IMR-90 (cell line): ENCODE measurements at regions not wholly inside any gene's neighbourhood (a gene's known extent, or its start where the extent isn't known, plus 50 kb on each side); places are given as distances from the start of the nearest gene placed in this dataset.

ENCODE experiments used
- ATAC-seq: fragments of 200-7000 bp; cut with Tn5 transposase; 2 replicates; pipeline ENCODE4 v1.9.1; 2020; ENCODE audit warnings: low read depth, mild to moderate bottlenecking, moderate library complexity
- BruUV-seq: library from RNA; stranded (reverse); fragments of 400-500 nt; replicated peaks from 2 replicates; lab custom pipeline; 2021; lab: Mats Ljungman, UMichigan
- CTCF ChIA-PET: fragments of 300-600 bp; formaldehyde crosslinking; extraction: SDS; loops from one replicate; lab custom pipeline; 2021; ENCODE audit warnings: antibody characterized with exemption; lab: Yijun Ruan, JAX
- POLR2A ChIA-PET: fragments of 300-600 bp; sonication (Branson Sonifier 250); formaldehyde crosslinking; loops from one replicate; lab custom pipeline; 2022; ENCODE audit warnings: antibody characterized with exemption; ENCODE audit not compliant: unreplicated experiment; lab: Charles Lee
- DNase-seq: peaks from one replicate; pipeline ENCODE4 v3.0.0; 2013
- H2AFZ ChIP-seq: replicated peaks from 2 replicates; pipeline ENCODE3; 2013; ENCODE audit warnings: low read length, mild to moderate bottlenecking; ENCODE audit not compliant: poor library complexity
- H2AK5ac ChIP-seq: 2 replicates; pipeline ENCODE4 v1.6.1; 2013; ENCODE audit warnings: low read depth, low read length, inconsistent platforms
- H2AK9ac ChIP-seq: replicated peaks from 2 replicates; pipeline ENCODE3; 2013; ENCODE audit warnings: mild to moderate bottlenecking, low read depth, low read length, moderate library complexity; ENCODE audit not compliant: poor library complexity
- H2BK120ac ChIP-seq: 2 replicates; pipeline ENCODE4 v1.6.1; 2013; ENCODE audit warnings: low read depth, low read length, inconsistent platforms
- H2BK15ac ChIP-seq: 3 replicates; pipeline ENCODE4 v1.6.1; 2013; ENCODE audit warnings: low read depth, low read length, inconsistent platforms
- H2BK20ac ChIP-seq: 2 replicates; pipeline ENCODE4 v1.6.1; 2013; ENCODE audit warnings: low read depth, mild to moderate bottlenecking, inconsistent platforms, low read length, moderate library complexity
- H2BK5ac ChIP-seq: 2 replicates; pipeline ENCODE4 v1.6.1; 2013; ENCODE audit warnings: mild to moderate bottlenecking, low read depth, low read length, inconsistent platforms; ENCODE audit not compliant: poor library complexity, severe bottlenecking
- H3K14ac ChIP-seq: replicated peaks from 2 replicates; pipeline ENCODE4 v1.6.1; 2013; ENCODE audit warnings: low read depth, low read length, inconsistent platforms
- H3K18ac ChIP-seq: 2 replicates; pipeline ENCODE4 v1.6.1; 2013; ENCODE audit warnings: low read depth, low read length, control low read depth
- H3K23ac ChIP-seq: 2 replicates; pipeline ENCODE4 v1.6.1; 2013; ENCODE audit warnings: low read depth, low read length, inconsistent platforms
- H3K27ac ChIP-seq: 2 replicates; pipeline ENCODE4 v1.5.1; 2013; ENCODE audit warnings: mild to moderate bottlenecking, control low read depth, low read length; ENCODE audit not compliant: insufficient read depth
- H3K27me3 ChIP-seq: 2 replicates; pipeline ENCODE4 v1.6.1; 2013; ENCODE audit warnings: low read length; ENCODE audit not compliant: control insufficient read depth, insufficient read depth
- H3K36me3 ChIP-seq: 2 replicates; pipeline ENCODE4 v1.6.1; 2013; ENCODE audit warnings: low read length, mixed read lengths; ENCODE audit not compliant: control insufficient read depth, insufficient read depth
- H3K4ac ChIP-seq: 2 replicates; pipeline ENCODE4 v1.6.1; 2013; ENCODE audit warnings: low read depth, low read length, inconsistent platforms
- H3K4me1 ChIP-seq: 2 replicates; pipeline ENCODE4 v1.6.1; 2013; ENCODE audit warnings: low read length, mixed read lengths; ENCODE audit not compliant: control insufficient read depth, insufficient read depth
- H3K4me2 ChIP-seq: 2 replicates; pipeline ENCODE4 v1.6.1; 2013; ENCODE audit warnings: low read depth, mild to moderate bottlenecking, control low read depth, low read length, moderate library complexity
- H3K4me3 ChIP-seq: 2 replicates; pipeline ENCODE4 v1.5.1; 2013; ENCODE audit warnings: low read depth, mild to moderate bottlenecking, control low read depth, low read length, moderate library complexity; ENCODE audit not compliant: insufficient read depth
- H3K56ac ChIP-seq: 2 replicates; pipeline ENCODE4 v1.6.1; 2013; ENCODE audit warnings: low read length, inconsistent platforms; ENCODE audit not compliant: insufficient read depth; ENCODE audit errors: extremely low read depth
- H3K79me1 ChIP-seq, 2 experiments: 2 replicates each; pipeline ENCODE4 v1.6.1; 2013; ENCODE audit warnings: low read length in 2 of 2, inconsistent platforms in 1 of 2, low read depth in 1 of 2
- H3K9ac ChIP-seq: 2 replicates; pipeline ENCODE4 v1.6.1; 2013; ENCODE audit warnings: low read depth, low read length, control low read depth
- H3K9me1 ChIP-seq: 2 replicates; pipeline ENCODE4 v1.6.1; 2013; ENCODE audit warnings: low read length, inconsistent platforms; ENCODE audit not compliant: insufficient read depth
- H3K9me3 ChIP-seq: 2 replicates; pipeline ENCODE4 v1.6.1; 2013; ENCODE audit warnings: low read length; ENCODE audit not compliant: control insufficient read depth, insufficient read depth
- H4K20me1 ChIP-seq: 2 replicates; pipeline ENCODE4 v1.6.1; 2013; ENCODE audit warnings: low read length, inconsistent platforms; ENCODE audit not compliant: insufficient read depth
- H4K5ac ChIP-seq: 2 replicates; pipeline ENCODE4 v1.6.1; 2013; ENCODE audit warnings: mild to moderate bottlenecking, low read depth, low read length, control low read depth
- H4K8ac ChIP-seq, 2 experiments: 2 replicates each; pipeline ENCODE4 v1.6.1; 2013; ENCODE audit warnings: low read depth in 2 of 2, low read length in 2 of 2, control low read depth in 1 of 2, inconsistent platforms in 1 of 2
- H4K91ac ChIP-seq: 2 replicates; pipeline ENCODE4 v1.6.1; 2013; ENCODE audit warnings: low read depth, low read length, inconsistent platforms; ENCODE audit not compliant: insufficient read depth
- CTCF ChIP-seq: conservative IDR thresholded peaks from 2 replicates; pipeline ENCODE4 v1.5.1; 2012; ENCODE audit warnings: mild to moderate bottlenecking, low read depth, low read length, improper control_type of control experiment
- FOS ChIP-seq: fragments of 150-350 bp; IDR thresholded peaks from 2 replicates; pipeline ENCODE4 v1.6.1; 2016; ENCODE audit warnings: low read depth, low read length
- WGBS, 2 experiments: methylation state at CpG; one replicate each; pipeline versions ENCODE4 v1.1.5 to v1.1.7; 2013; ENCODE audit warnings: missing lambda C conversion rate in 2 of 2; ENCODE audit not compliant: insufficient read length in 1 of 2; ENCODE audit errors: extremely low coverage in 2 of 2; 5-methylcytosine and 5-hydroxymethylcytosine counted together
- dilution Hi-C: fragments of 300-500 bp; cut with HindIII; formaldehyde crosslinking; loops from one replicate; pipeline ENCODE4 v1.14.3; 2018; ENCODE audit warnings: low sequenced_read_pairs; ENCODE audit not compliant: unreplicated experiment
- in situ Hi-C: fragments of 300-500 bp; cut with MboI; formaldehyde crosslinking; loops from 3 replicates; pipeline ENCODE4 v1.14.3; 2019; ENCODE audit warnings: low sequenced_read_pairs, inconsistent platforms, mixed read lengths
- intact Hi-C: fragments of 100-400 bp; cut with micrococcal nuclease; formaldehyde crosslinking; loops from 2 replicates; pipeline ENCODE4 v1.10.0; 2022

- no peak overlapping the region for H3K23ac ChIP-seq
- no peak overlapping the region for H4K5ac ChIP-seq
- no peak overlapping the region for H3K4me3 ChIP-seq
- no peaks in the 10 kb centered on the region for H3K27me3 ChIP-seq
- ChIA-PET CTCF (no interaction called here), POLR2A (no interaction called here)
- no peak overlapping the region for H2BK15ac ChIP-seq
- no peak overlapping the region for H2BK20ac ChIP-seq
- no peak overlapping the region for H3K56ac ChIP-seq
- no peak overlapping the region for H3K14ac ChIP-seq
- no peaks in the 10 kb centered on the region for H3K9me3 ChIP-seq
- no peaks in the 10 kb centered on the region for H3K4me1 ChIP-seq
- H3K27ac ChIP-seq: no peak overlapping the region
- no peak overlapping the region for H4K8ac ChIP-seq
- H2AK9ac ChIP-seq: no peak overlapping the region
- dilution Hi-C loops: no loop called here
- in situ Hi-C loops: no loop called here
- H3K36me3 ChIP-seq: no peaks in the 10 kb centered on the region
- H2AFZ ChIP-seq: no peak overlapping the region
- H2BK5ac ChIP-seq: no peak overlapping the region
- ATAC-seq (no peak), DNase-seq (no peak)
- H4K20me1 ChIP-seq: no peaks in the 10 kb centered on the region
- no peaks in the 10 kb centered on the region for H3K79me1 ChIP-seq
- intact Hi-C loops: no loop called here
- no CpG with 5 or more reads among the region's 3 CpGs for WGBS, 2 experiments
- H3K4ac ChIP-seq: no peak overlapping the region
- H3K9ac ChIP-seq: no peak overlapping the region
- H2AK5ac ChIP-seq: no peak overlapping the region
- TF ChIP-seq FOS (no peak), CTCF (no peak)
- BruUV-seq: no TSS peak
- no peak overlapping the region for H2BK120ac ChIP-seq
- no peak overlapping the region for H4K91ac ChIP-seq
- no peak overlapping the region for H3K18ac ChIP-seq
- no peaks in the 10 kb centered on the region for H3K9me1 ChIP-seq
- H3K4me2 ChIP-seq: no peak overlapping the region
Measured at GRCh38 chr3:107025961-107026360, 351.3 kb upstream of the CCDC54 start.
